ENCODE measurements at regions not wholly inside any gene's neighbourhood (a gene's known extent, or its start where the extent isn't known, plus 50 kb on each side); places are given as distances from the start of the nearest gene placed in this dataset.

GRCh38 chr11:28447226-28447625, 339.0 kb downstream of the METTL15 start:
- TF ChIP-seq, protein P1, sequence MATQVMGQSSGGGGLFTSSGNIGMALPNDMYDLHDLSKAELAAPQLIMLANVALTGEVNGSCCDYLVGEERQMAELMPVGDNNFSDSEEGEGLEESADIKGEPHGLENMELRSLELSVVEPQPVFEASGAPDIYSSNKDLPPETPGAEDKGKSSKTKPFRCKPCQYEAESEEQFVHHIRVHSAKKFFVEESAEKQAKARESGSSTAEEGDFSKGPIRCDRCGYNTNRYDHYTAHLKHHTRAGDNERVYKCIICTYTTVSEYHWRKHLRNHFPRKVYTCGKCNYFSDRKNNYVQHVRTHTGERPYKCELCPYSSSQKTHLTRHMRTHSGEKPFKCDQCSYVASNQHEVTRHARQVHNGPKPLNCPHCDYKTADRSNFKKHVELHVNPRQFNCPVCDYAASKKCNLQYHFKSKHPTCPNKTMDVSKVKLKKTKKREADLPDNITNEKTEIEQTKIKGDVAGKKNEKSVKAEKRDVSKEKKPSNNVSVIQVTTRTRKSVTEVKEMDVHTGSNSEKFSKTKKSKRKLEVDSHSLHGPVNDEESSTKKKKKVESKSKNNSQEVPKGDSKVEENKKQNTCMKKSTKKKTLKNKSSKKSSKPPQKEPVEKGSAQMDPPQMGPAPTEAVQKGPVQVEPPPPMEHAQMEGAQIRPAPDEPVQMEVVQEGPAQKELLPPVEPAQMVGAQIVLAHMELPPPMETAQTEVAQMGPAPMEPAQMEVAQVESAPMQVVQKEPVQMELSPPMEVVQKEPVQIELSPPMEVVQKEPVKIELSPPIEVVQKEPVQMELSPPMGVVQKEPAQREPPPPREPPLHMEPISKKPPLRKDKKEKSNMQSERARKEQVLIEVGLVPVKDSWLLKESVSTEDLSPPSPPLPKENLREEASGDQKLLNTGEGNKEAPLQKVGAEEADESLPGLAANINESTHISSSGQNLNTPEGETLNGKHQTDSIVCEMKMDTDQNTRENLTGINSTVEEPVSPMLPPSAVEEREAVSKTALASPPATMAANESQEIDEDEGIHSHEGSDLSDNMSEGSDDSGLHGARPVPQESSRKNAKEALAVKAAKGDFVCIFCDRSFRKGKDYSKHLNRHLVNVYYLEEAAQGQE (IDR thresholded peaks at IDR 0.05; ENCODE audit: low read depth): no peak
- TF ChIP-seq TEAD4 (IDR thresholded peaks at IDR 0.05) (no peak), YY1 (IDR thresholded peaks at IDR 0.05; ENCODE audit: low read depth) (no peak), EP300 (IDR thresholded peaks at IDR 0.05; ENCODE audit: borderline replicate concordance) (no peak), CEBPB (IDR thresholded peaks at IDR 0.05) (no peak), CREB1 (IDR thresholded peaks at IDR 0.05; ENCODE audit: low read depth) (no peak), RAD21 (IDR thresholded peaks at IDR 0.05; ENCODE audit: low read depth) (no peak), NFIC (IDR thresholded peaks at IDR 0.05) (no peak), EGR1 (IDR thresholded peaks at IDR 0.05) (no peak), FOXM1 (IDR thresholded peaks at IDR 0.05; ENCODE audit: borderline replicate concordance, low read depth) (no peak), TCF12 (IDR thresholded peaks at IDR 0.05; ENCODE audit: low read depth) (no peak), TAF1 (IDR thresholded peaks at IDR 0.05; ENCODE audit: low read depth) (no peak)
- TF ChIP-seq, protein P2, sequence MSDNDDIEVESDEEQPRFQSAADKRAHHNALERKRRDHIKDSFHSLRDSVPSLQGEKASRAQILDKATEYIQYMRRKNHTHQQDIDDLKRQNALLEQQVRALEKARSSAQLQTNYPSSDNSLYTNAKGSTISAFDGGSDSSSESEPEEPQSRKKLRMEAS (IDR thresholded peaks at IDR 0.05): no peak
- TF ChIP-seq, protein P3, sequence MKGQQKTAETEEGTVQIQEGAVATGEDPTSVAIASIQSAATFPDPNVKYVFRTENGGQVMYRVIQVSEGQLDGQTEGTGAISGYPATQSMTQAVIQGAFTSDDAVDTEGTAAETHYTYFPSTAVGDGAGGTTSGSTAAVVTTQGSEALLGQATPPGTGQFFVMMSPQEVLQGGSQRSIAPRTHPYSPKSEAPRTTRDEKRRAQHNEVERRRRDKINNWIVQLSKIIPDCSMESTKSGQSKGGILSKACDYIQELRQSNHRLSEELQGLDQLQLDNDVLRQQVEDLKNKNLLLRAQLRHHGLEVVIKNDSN (IDR thresholded peaks at IDR 0.05): no peak

Measured in Ishikawa (cell line).